ENCODE measurements at regions not wholly inside any gene's neighbourhood (a gene's known extent, or its start where the extent isn't known, plus 50 kb on each side); places are given as distances from the start of the nearest gene placed in this dataset.

DNA sequence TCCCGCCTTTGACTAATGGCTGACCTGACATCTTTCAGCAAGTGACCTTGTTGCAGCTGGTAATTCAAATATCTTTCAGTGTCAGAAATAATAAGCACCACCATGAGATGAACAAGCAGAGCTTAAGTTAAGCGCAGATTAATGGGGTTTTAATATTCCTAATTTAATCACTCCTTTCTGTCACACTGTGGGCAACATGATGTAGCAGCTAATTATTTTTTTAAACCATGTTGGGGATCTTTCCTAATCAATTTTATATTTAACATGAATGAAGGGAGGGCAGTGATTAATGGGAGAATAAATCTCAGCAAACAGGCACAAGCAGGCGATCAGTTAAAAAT is 353.6 kb upstream of the TNRC6C start:
- TF ChIP-seq, protein P1, sequence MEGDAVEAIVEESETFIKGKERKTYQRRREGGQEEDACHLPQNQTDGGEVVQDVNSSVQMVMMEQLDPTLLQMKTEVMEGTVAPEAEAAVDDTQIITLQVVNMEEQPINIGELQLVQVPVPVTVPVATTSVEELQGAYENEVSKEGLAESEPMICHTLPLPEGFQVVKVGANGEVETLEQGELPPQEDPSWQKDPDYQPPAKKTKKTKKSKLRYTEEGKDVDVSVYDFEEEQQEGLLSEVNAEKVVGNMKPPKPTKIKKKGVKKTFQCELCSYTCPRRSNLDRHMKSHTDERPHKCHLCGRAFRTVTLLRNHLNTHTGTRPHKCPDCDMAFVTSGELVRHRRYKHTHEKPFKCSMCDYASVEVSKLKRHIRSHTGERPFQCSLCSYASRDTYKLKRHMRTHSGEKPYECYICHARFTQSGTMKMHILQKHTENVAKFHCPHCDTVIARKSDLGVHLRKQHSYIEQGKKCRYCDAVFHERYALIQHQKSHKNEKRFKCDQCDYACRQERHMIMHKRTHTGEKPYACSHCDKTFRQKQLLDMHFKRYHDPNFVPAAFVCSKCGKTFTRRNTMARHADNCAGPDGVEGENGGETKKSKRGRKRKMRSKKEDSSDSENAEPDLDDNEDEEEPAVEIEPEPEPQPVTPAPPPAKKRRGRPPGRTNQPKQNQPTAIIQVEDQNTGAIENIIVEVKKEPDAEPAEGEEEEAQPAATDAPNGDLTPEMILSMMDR (IDR thresholded peaks at IDR 0.05) = no peak
- TF ChIP-seq POLR2AphosphoS5 (IDR thresholded peaks at IDR 0.05) (no peak), POLR2A (IDR thresholded peaks at IDR 0.05) (no peak), EP300 (IDR thresholded peaks at IDR 0.05; ENCODE audit: low read depth) (no peak)

All from transverse colon (tissue), 4 donors.